Keratinocyte (primary cell): ENCODE measurements at regions not wholly inside any gene's neighbourhood (a gene's known extent, or its start where the extent isn't known, plus 50 kb on each side); places are given as distances from the start of the nearest gene placed in this dataset.

Source experiments
- CTCF ChIP-seq, 3 experiments: IDR thresholded peaks in 1 of 3; conservative IDR thresholded peaks in 1 of 3; optimal IDR thresholded peaks in 1 of 3; 2 replicates in 2 of 3; 3 replicates in 1 of 3; pipeline versions ENCODE3 to v1.5.1; 2011; ENCODE audit warnings: low read length in 3 of 3, mild to moderate bottlenecking in 3 of 3, moderate library complexity in 2 of 3, control low read depth in 1 of 3, inconsistent platforms in 1 of 3; ENCODE audit not compliant: insufficient read depth in 2 of 3; ENCODE audit errors: extremely low read depth in 1 of 3
- EZH2 ChIP-seq: IDR thresholded peaks from one replicate; pipeline ENCODE4 v1.6.1; 2012; ENCODE audit warnings: inconsistent platforms, mild to moderate bottlenecking, low read length, moderate library complexity

DNA sequence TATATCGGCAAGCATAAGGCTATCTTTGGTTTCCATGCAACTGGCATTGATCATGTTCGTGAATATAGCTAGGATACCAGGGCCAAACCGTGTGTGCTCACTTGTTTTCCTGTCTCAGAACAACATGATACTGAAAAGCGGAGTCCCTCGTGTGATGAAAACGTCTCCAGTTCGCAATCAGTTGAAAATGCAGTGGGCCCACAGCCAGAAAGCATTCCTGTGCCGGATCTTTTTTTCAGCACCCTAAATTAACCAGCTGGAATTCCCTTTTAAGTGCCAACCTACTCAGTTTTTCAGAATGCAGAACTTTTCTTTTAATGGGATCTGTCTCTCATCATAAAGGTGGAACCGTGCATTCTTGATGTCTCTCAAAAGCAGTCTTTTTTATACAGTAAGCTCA is 130.8 kb upstream of the FRG1 start:
- TF ChIP-seq CTCF (optimal IDR thresholded peaks at IDR 0.05 in 1 of 3, IDR thresholded peaks at IDR 0.05 in 1 of 3, conservative IDR thresholded peaks at IDR 0.05 in 1 of 3; ENCODE audit: extremely low read depth in 1 of 3, insufficient read depth in 2 of 3, low read length in 3 of 3) (no peak), EZH2 (no peak)
